ENCODE measurements at regions not wholly inside any gene's neighbourhood (a gene's known extent, or its start where the extent isn't known, plus 50 kb on each side); places are given as distances from the start of the nearest gene placed in this dataset.

DNA sequence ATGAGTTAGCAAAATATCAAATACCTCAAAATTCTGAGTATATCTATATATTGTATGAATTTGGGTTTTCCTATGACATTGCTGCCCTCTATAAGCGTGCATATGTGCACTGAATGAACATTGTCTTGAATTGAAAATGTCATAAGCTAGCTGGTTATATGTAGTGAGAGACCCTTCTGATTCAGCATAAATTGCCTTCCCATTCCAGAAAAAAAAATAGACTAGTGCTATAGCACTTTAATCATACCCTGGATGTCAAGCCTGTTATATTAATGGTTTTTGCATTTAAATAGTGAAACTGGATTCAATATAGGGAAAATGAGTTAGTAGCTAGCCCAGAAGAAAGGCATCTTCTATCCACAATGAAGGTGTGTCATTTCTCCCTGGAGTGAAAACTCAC, 265.1 kb downstream of the TUSC7 start:
- no peaks in the 10 kb centered on the region for H3K79me2 ChIP-seq (ENCODE audit: control insufficient read depth, insufficient read depth, low read length)
- ChIA-PET CTCF (ENCODE audit: low intra/inter-chr PET ratio) (no interaction called here), POLR2A (no interaction called here)
- ATAC-seq (no peak), DNase-seq (ENCODE audit: extremely low read depth in 1 of 4, low spot score in 3 of 4) (no peak), FAIRE-seq (no peak)
- no peak overlapping the region for H3K4me2 ChIP-seq (ENCODE audit: insufficient read depth, low read length)
- no peaks in the 10 kb centered on the region for H3K36me3 ChIP-seq (ENCODE audit: control insufficient read depth, insufficient read depth, low read length)
- no peak overlapping the region for H2AFZ ChIP-seq (ENCODE audit: low read depth, low read length)
- in situ Hi-C loops (cut with MboI): no loop called here
- intact Hi-C loops (cut with micrococcal nuclease): no loop called here
- WGBS (ENCODE audit: insufficient coverage, low coverage, missing lambda C conversion rate): 0% methylated on average over 1 of the region's 1 CpG
- H3K4me3 ChIP-seq: no peak overlapping the region
- no peaks in the 10 kb centered on the region for H4K20me1 ChIP-seq (replicated peaks; ENCODE audit: control insufficient read depth, insufficient read depth, low read length)
- no peaks in the 10 kb centered on the region for H3K4me1 ChIP-seq (replicated peaks in 1 of 2; ENCODE audit: control insufficient read depth in 2 of 2, insufficient read depth in 2 of 2, low read length in 2 of 2)
- no peak for TF ChIP-seq POLR2A (conservative IDR thresholded peaks at IDR 0.05)
- TF ChIP-seq, protein P1, sequence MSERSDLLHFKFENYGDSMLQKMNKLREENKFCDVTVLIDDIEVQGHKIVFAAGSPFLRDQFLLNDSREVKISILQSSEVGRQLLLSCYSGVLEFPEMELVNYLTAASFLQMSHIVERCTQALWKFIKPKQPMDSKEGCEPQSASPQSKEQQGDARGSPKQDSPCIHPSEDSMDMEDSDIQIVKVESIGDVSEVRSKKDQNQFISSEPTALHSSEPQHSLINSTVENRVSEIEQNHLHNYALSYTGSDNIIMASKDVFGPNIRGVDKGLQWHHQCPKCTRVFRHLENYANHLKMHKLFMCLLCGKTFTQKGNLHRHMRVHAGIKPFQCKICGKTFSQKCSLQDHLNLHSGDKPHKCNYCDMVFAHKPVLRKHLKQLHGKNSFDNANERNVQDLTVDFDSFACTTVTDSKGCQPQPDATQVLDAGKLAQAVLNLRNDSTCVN (CRISPR knock-in tag; IDR thresholded peaks at IDR 0.05): no peak
- no peak for TF ChIP-seq SNIP1 (IDR thresholded peaks at IDR 0.05; ENCODE audit: low read depth)
- TF ChIP-seq ZBTB7A (IDR thresholded peaks at IDR 0.05; ENCODE audit: borderline replicate concordance, control insufficient read depth, low read depth, low read length): no peak
- no peak for TF ChIP-seq NR3C1 (CRISPR knock-in tag; IDR thresholded peaks at IDR 0.05)
- no peak for TF ChIP-seq ZBTB9 (CRISPR knock-in tag; IDR thresholded peaks at IDR 0.05)
- TF ChIP-seq ZNF232 (CRISPR knock-in tag; IDR thresholded peaks at IDR 0.05): no peak
- no peak for TF ChIP-seq ZNF76 (CRISPR knock-in tag; IDR thresholded peaks at IDR 0.05; ENCODE audit: borderline replicate concordance)
- no peak for TF ChIP-seq ZNF561 (CRISPR knock-in tag; conservative IDR thresholded peaks at IDR 0.05)
- no TSS peak for BruUV-seq (replicated peaks)
- no peaks in the 10 kb centered on the region for H3K27me3 ChIP-seq (ENCODE audit: control insufficient read depth in 2 of 2, insufficient read depth in 2 of 2, low read length in 2 of 2)
- H3K9me1 ChIP-seq (ENCODE audit: control insufficient read depth, insufficient read depth, low read length): no peaks in the 10 kb centered on the region
- no peak overlapping the region for H3K9ac ChIP-seq (ENCODE audit: insufficient read depth in 1 of 2, low read depth in 2 of 2, low read length in 2 of 2)
- H3K9me3 ChIP-seq (replicated peaks; ENCODE audit: control insufficient read depth, insufficient read depth, low read depth, low read length): no peaks in the 10 kb centered on the region
- no peak overlapping the region for H3K27ac ChIP-seq (ENCODE audit: extremely low read depth, low read depth, low read length)

Data from K562 (cell line).